Prostate gland (tissue), 2 donors: ENCODE measurements at regions not wholly inside any gene's neighbourhood (a gene's known extent, or its start where the extent isn't known, plus 50 kb on each side); places are given as distances from the start of the nearest gene placed in this dataset.

Source experiments
- DNase-seq: peaks from one replicate; pipeline ENCODE4 v3.0.0-alpha.2; 2019; ENCODE audit warnings: low spot score
- H3K27ac ChIP-seq, 2 donors: fragments of 200-600 bp; sonication (generic); 2 replicates each; pipeline ENCODE4 v1.5.1; 2017 to 2019
- H3K27me3 ChIP-seq: fragments of 200-600 bp; sonication (generic); replicated peaks from 2 replicates; pipeline ENCODE4 v1.5.1; 2019; ENCODE audit not compliant: insufficient read depth
- H3K36me3 ChIP-seq, 2 donors: fragments of 200-600 bp; sonication (generic); 1 replicate in 1 of 2; 2 replicates in 1 of 2; pipeline versions ENCODE4 v1.5.1 to v1.8.1; 2017 to 2019
- H3K4me1 ChIP-seq: fragments of 200-600 bp; sonication (generic); replicated peaks from 2 replicates; pipeline ENCODE4 v1.5.1; 2019
- H3K4me3 ChIP-seq, 2 donors: fragments of 200-600 bp; sonication (generic); 2 replicates each; pipeline ENCODE4 v1.5.1; 2017 to 2019
- H3K9me3 ChIP-seq: fragments of 200-600 bp; sonication (generic); 2 replicates; pipeline ENCODE4 v1.5.1; 2017
- POLR2A ChIP-seq: fragments of 450-650 bp; IDR thresholded peaks from one replicate; pipeline ENCODE4 v1.6.1; 2016; ENCODE audit warnings: antibody characterized with exemption, mild to moderate bottlenecking
- POLR2AphosphoS5 ChIP-seq: sonication (generic); formaldehyde crosslinking; IDR thresholded peaks from one replicate; pipeline ENCODE4 v1.6.1; 2017; ENCODE audit warnings: antibody characterized with exemption
- WGBS: methylation state at CpG from one replicate; pipeline ENCODE4 v1.1.5; 2018; 5-methylcytosine and 5-hydroxymethylcytosine counted together
- intact Hi-C: fragments of 100-400 bp; cut with DNase I; formaldehyde crosslinking; loops from one replicate; pipeline ENCODE4 v1.14.2; 2022
- TF ChIP-seq, protein P1 (sequence below), 4 experiments: fragments of 200-600 bp in 2 of 4; fragments of 450-650 bp in 2 of 4; sonication (generic) in 2 of 4; IDR thresholded peaks; 1 replicate in 3 of 4; 2 replicates in 1 of 4; pipeline ENCODE4 v1.5.1; 2016 to 2019; ENCODE audit warnings: antibody characterized with exemption in 4 of 4, mild to moderate bottlenecking in 2 of 4, moderate library complexity in 2 of 4

DNA sequence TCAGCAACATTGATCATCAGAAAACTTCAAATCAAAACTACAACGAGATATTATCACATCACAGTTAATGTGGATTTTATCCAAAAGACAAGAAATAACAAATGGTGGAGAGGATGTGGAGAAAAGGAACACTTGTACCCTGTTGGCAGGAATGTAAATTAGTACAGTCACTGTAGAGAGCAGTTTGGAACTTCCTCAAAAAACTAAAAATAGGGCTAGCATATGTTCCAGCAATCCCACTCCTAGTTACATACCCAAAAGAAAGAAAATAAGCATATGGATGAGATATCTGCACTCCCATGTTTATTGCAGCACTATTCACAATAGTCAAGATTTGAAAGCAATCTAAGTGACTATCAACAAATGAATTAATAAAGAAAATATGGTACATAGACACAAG lies 887.7 kb upstream of the MAN1A1 start:
- no peak for DNase-seq
- TF ChIP-seq POLR2A (no peak), POLR2AphosphoS5 (no peak)
- TF ChIP-seq, protein P1, sequence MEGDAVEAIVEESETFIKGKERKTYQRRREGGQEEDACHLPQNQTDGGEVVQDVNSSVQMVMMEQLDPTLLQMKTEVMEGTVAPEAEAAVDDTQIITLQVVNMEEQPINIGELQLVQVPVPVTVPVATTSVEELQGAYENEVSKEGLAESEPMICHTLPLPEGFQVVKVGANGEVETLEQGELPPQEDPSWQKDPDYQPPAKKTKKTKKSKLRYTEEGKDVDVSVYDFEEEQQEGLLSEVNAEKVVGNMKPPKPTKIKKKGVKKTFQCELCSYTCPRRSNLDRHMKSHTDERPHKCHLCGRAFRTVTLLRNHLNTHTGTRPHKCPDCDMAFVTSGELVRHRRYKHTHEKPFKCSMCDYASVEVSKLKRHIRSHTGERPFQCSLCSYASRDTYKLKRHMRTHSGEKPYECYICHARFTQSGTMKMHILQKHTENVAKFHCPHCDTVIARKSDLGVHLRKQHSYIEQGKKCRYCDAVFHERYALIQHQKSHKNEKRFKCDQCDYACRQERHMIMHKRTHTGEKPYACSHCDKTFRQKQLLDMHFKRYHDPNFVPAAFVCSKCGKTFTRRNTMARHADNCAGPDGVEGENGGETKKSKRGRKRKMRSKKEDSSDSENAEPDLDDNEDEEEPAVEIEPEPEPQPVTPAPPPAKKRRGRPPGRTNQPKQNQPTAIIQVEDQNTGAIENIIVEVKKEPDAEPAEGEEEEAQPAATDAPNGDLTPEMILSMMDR (IDR thresholded peaks at IDR 0.05) = no peak
- WGBS = 88% methylated on average over 1 of the region's 1 CpG

DNA sequence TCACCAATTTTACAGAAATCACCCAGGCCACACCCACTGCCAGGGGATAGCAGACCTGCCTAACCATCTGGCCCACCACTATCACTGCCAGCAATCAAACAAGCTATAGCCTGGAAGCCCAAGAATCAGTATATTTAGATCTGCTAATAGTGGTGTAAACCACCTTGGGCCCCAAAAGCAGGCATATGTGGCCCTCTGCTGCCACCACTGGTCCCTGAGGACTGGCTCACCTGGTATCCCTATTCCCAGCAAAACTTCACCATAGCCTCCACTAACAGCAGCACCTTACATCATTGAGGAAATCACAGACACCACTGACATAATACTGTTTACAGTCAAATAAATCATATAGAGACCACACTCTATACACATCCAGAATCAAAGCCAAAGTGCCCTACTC lies 880.4 kb upstream of the MAN1A1 start:
- no peaks in the 10 kb centered on the region for H3K4me1 ChIP-seq
- H3K36me3 ChIP-seq = no peaks in the 10 kb centered on the region
- H3K27me3 ChIP-seq = no peaks in the 10 kb centered on the region
- TF ChIP-seq POLR2A (no peak), POLR2AphosphoS5 (no peak)
- TF ChIP-seq, protein P1 (IDR thresholded peaks at IDR 0.05) = no peak
- H3K9me3 ChIP-seq = no peaks in the 10 kb centered on the region
- intact Hi-C loops = no loop called here
- no peak for DNase-seq
- no peak overlapping the region for H3K4me3 ChIP-seq
- no peak overlapping the region for H3K27ac ChIP-seq

More for the DNA sequence above, 887.7 kb upstream of the MAN1A1 start:
- Histone ChIP-seq H3K9me3 (no peaks in the 10 kb centered on the region), H3K36me3 (no peaks in the 10 kb centered on the region), H3K4me1 (no peaks in the 10 kb centered on the region), H3K27me3 (no peaks in the 10 kb centered on the region), H3K4me3 (no peak overlapping the region), H3K27ac (no peak overlapping the region)
- intact Hi-C loops = no loop called here

DNA sequence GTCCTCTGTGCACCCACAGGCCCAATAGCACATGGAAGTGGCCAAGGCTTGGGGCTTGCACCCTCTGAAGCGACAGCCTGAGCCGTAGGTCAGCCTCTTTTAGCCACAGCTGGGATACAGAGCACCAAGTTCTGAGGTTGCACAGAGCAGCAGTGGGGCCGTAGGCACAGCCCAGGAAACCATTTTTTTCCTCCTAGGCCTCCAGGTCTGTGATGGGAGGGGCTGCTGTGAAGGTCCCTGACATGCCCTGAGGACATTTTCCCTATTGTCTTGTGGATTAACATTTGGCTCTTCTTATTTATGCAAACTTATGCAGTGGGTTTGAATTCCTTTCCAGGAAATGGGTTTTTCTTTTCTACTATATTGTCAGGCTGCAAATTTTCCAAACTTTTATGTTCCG lies 878.7 kb upstream of the MAN1A1 start:
- Histone ChIP-seq H3K4me1 (no peaks in the 10 kb centered on the region), H3K27ac (no peak overlapping the region), H3K27me3 (no peaks in the 10 kb centered on the region), H3K9me3 (no peaks in the 10 kb centered on the region), H3K4me3 (no peak overlapping the region), H3K36me3 (no peaks in the 10 kb centered on the region)
- no peak for DNase-seq
- TF ChIP-seq, protein P1 (IDR thresholded peaks at IDR 0.05) = no peak
- TF ChIP-seq POLR2AphosphoS5 (no peak), POLR2A (no peak)
- intact Hi-C loops = no loop called here
- 92% methylated on average over 4 of the region's 4 CpGs for WGBS

DNA sequence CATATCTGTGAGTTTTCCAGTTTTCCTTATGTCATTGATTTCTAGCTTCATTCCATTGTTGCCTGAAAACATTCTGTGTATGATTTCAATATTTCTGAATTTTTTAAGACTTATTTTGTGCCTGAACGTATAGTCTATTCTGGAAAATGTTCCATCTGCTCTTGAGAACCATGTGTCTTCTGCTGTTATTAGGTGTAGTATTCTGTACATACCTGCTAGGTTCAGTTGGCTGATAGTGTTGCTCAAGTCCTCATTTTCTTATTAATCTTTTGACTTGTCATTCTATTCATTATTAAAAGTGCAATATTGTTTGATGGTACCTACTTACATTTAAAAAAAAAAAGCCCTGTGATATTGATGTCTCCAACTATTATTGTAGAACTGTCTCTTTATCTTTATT lies 869.8 kb upstream of the MAN1A1 start:
- intact Hi-C loops = no loop called here
- Histone ChIP-seq H3K27me3 (no peaks in the 10 kb centered on the region), H3K4me1 (no peaks in the 10 kb centered on the region), H3K36me3 (no peaks in the 10 kb centered on the region), H3K4me3 (no peak overlapping the region), H3K27ac (no peak overlapping the region), H3K9me3 (no peaks in the 10 kb centered on the region)
- DNase-seq = no peak
- TF ChIP-seq, protein P1 (IDR thresholded peaks at IDR 0.05) = no peak
- no peak for TF ChIP-seq POLR2AphosphoS5
- no peak for TF ChIP-seq POLR2A
- 73% methylated on average over 1 of the region's 1 CpG for WGBS

DNA sequence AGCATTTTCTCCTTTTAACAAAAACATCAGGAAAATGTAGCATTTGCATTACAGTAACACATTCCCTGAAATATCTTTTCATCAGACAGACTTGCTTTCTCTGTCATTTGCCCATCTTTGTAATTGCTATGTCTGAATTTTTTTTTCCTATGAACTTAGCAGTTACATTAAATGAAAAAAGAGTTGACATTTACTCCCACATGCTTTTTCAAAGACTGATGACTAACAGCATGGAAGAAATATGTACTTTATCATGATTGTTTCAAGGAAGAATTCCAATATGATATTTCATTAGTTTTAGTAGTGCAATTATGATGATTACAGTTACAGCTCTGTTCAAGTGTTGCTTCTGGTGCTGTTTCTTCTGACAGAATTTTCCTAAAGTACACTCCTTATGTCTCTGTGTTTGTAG lies 864.5 kb upstream of the MAN1A1 start:
- H3K4me3 ChIP-seq = no peak overlapping the region
- H3K4me1 ChIP-seq = no peaks in the 10 kb centered on the region
- intact Hi-C loops = no loop called here
- no peak for DNase-seq
- H3K27ac ChIP-seq = no peak overlapping the region
- H3K27me3 ChIP-seq = no peaks in the 10 kb centered on the region
- H3K9me3 ChIP-seq = no peaks in the 10 kb centered on the region
- TF ChIP-seq POLR2A (no peak), POLR2AphosphoS5 (no peak)
- TF ChIP-seq, protein P1 (IDR thresholded peaks at IDR 0.05) = no peak
- H3K36me3 ChIP-seq = no peaks in the 10 kb centered on the region
